Activated CD4-positive, alpha-beta T cell treated with anti-CD3 and anti-CD28 coated beads, Interleukin-2, amount 50 U/mL, for 24 hours (primary cell): ENCODE measurements at regions not wholly inside any gene's neighbourhood (a gene's known extent, or its start where the extent isn't known, plus 50 kb on each side); places are given as distances from the start of the nearest gene placed in this dataset.

ENCODE experiments used
- DNase-seq, 2 donors: peaks; one replicate each; pipeline ENCODE4 v3.0.0-alpha.2; 2020; ENCODE audit warnings: low read depth in 1 of 2, low spot score in 1 of 2

GRCh38 chr14:56498112-56498511, 81.5 kb upstream of the TMEM260 start:
- no peak for DNase-seq

- no peak for DNase-seq
Observed at GRCh38 chr14:56501909-56502530, 77.6 kb upstream of the TMEM260 start.

GRCh38 chr14:56505361-56505760, 74.2 kb upstream of the TMEM260 start:
- no peak for DNase-seq

- DNase-seq, result no peak
Observed at GRCh38 chr14:56512521-56512920, 67.1 kb upstream of the TMEM260 start.

- DNase-seq, result no peak
Observed at GRCh38 chr14:56514663-56515371, 64.8 kb upstream of the TMEM260 start.

- no peak for DNase-seq
Observed at GRCh38 chr14:56515739-56516138, 63.9 kb upstream of the TMEM260 start.

GRCh38 chr14:56522403-56522802, 57.2 kb upstream of the TMEM260 start:
- DNase-seq, result no peak

- no peak for DNase-seq
Observed at GRCh38 chr14:56524971-56525677, 54.5 kb upstream of the TMEM260 start.

- no peak for DNase-seq
Observed at GRCh38 chr14:56528927-56529326, 50.7 kb upstream of the TMEM260 start.
